CD4-positive, alpha-beta memory T cell (primary cell): ENCODE measurements at regions not wholly inside any gene's neighbourhood (a gene's known extent, or its start where the extent isn't known, plus 50 kb on each side); places are given as distances from the start of the nearest gene placed in this dataset.
"Not testable (repeated sequence)": the region's sequence is repeated elsewhere in the genome, so short reads cannot be mapped to it uniquely, and the experiment has no call there.

ENCODE experiments used
- CTCF ChIA-PET: fragments of 350-600 bp; sonication (Branson Sonifier 250); formaldehyde crosslinking; loops from one replicate; lab custom pipeline; 2021; ENCODE audit warnings: inconsistent platforms; ENCODE audit not compliant: partially characterized antibody; lab: Charles Lee
- POLR2A ChIA-PET: fragments of 350-600 bp; sonication (Branson Sonifier 250); formaldehyde crosslinking; loops from one replicate; lab custom pipeline; 2021; ENCODE audit not compliant: partially characterized antibody; lab: Charles Lee
- DNase-seq, 5 donors: peaks; one replicate each; pipeline versions ENCODE4 v3.0.0 to v3.0.0-alpha.2; 2020 to 2022; ENCODE audit warnings: mixed read lengths in 1 of 5
- H3K27ac ChIP-seq: one replicate; pipeline ENCODE4 v1.7.0; 2013; ENCODE audit warnings: low read depth, low read length
- H3K27me3 ChIP-seq: 2 replicates; pipeline ENCODE4 v1.7.0; 2013; ENCODE audit warnings: mild to moderate bottlenecking, low read length, moderate library complexity; ENCODE audit not compliant: insufficient read depth
- H3K36me3 ChIP-seq: 2 replicates; pipeline ENCODE4 v1.7.0; 2013; ENCODE audit warnings: mild to moderate bottlenecking, low read length, moderate library complexity; ENCODE audit not compliant: insufficient read depth
- H3K4me1 ChIP-seq: 2 replicates; pipeline ENCODE4 v1.7.0; 2013; ENCODE audit warnings: mild to moderate bottlenecking, low read length, moderate library complexity; ENCODE audit not compliant: insufficient read depth
- H3K4me3 ChIP-seq, 2 donors: one replicate each; pipeline ENCODE4 v1.7.0; 2013; ENCODE audit warnings: low read length in 2 of 2, mild to moderate bottlenecking in 1 of 2
- H3K9me3 ChIP-seq, 2 donors: one replicate each; pipeline ENCODE4 v1.7.0; 2013; ENCODE audit warnings: low read length in 2 of 2, control low read depth in 1 of 2; ENCODE audit not compliant: control insufficient read depth in 1 of 2
- H3K27ac Mint-ChIP-seq, 7 donors: one replicate each; pipeline ENCODE4 v1.8.0; 2020 to 2021; ENCODE audit warnings: mixed read lengths in 7 of 7, mild to moderate bottlenecking in 6 of 7, inconsistent platforms in 3 of 7, moderate library complexity in 3 of 7
- H3K27me3 Mint-ChIP-seq, 2 donors: one replicate each; pipeline ENCODE4 v1.8.0; 2020 to 2021; ENCODE audit warnings: mixed read lengths in 2 of 2
- H3K36me3 Mint-ChIP-seq, 2 donors: one replicate each; pipeline ENCODE4 v1.8.0; 2020 to 2021; ENCODE audit warnings: mixed read lengths in 2 of 2, inconsistent platforms in 1 of 2, mild to moderate bottlenecking in 1 of 2
- H3K4me1 Mint-ChIP-seq, 4 donors: one replicate each; pipeline ENCODE4 v1.8.0; 2020 to 2021; ENCODE audit warnings: mixed read lengths in 4 of 4, mild to moderate bottlenecking in 1 of 4
- H3K4me3 Mint-ChIP-seq, 8 donors: one replicate each; pipeline ENCODE4 v1.8.0; 2020 to 2021; ENCODE audit warnings: mixed read lengths in 8 of 8, mild to moderate bottlenecking in 7 of 8, moderate library complexity in 6 of 8, inconsistent platforms in 3 of 8
- H3K9me3 Mint-ChIP-seq, 8 donors: one replicate each; pipeline ENCODE4 v1.8.0; 2020 to 2021; ENCODE audit warnings: mixed read lengths in 8 of 8, mild to moderate bottlenecking in 5 of 8, inconsistent platforms in 3 of 8, moderate library complexity in 1 of 8
- intact Hi-C: fragments of 100-400 bp; cut with micrococcal nuclease; formaldehyde crosslinking; loops from one replicate; pipeline ENCODE4 v1.15.1; 2023

DNA sequence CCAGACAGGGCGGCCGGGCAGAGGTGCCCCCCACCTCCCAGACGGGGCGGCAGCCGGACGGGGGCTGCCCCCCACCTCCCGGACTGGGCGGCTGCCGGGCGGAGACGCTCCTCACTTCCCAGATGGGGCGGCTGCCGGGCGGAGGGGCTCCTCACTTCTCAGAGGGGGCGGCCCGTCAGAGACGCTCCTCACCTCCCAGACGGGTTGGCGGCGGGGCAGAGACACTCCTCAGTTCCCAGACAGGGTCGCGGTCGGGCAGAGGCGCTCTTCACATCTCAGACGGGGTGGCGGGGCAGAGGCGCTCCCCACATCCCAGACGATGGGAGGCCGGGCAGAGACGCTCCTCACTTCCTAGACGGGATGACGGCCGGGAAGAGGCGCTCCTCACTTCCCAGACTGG, 68.5 kb upstream of the GPC4 start:
- H3K9me3 Mint-ChIP-seq, H3K4me1 ChIP-seq, H3K36me3 ChIP-seq, DNase-seq, H3K36me3 Mint-ChIP-seq, H3K4me3 ChIP-seq, CTCF ChIA-PET, H3K27ac ChIP-seq, H3K27ac Mint-ChIP-seq, POLR2A ChIA-PET, H3K27me3 ChIP-seq, H3K4me1 Mint-ChIP-seq, H3K4me3 Mint-ChIP-seq, H3K9me3 ChIP-seq, H3K27me3 Mint-ChIP-seq, intact Hi-C loops: not testable (repeated sequence)

DNA sequence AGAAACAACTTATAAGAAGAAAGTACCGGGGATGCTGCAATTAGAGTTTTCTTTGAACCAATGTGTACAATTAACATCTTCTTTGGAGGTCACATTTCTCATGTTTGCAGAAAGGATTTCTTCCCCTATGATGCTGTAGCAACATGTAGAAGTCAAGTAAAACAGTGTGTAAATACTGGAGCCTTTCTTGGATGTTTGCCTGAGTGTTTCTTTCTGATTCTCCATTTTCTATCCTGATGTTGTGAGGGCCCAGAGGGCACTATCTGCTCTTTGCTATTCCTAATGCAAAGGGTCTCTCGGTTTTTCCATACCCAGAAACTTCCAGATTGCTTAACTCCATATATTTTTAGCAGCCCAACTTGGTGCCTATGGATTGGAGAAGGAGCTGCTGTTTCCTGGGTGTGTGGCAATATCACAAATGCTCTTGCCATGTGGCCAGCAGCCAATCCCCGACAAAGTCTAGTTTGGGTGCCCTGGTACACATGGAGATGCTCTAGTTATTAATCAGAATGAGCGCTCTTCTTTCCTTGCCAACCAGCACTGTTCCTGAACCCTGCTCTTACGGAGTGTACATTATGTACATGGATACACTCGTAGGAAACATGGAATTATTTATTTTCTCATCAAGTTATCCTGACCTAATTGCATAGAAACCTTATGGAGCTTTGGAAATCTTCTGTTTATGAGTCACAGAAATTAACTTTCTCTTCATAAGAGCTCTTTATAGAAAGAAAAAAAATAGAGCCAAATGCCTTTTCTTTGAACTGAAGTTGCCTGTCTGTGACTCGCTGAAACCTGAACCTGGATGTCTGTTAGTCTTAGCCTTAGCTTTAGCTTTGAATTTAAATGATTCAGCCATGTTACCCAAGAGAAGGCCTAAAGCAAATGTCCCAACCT, 67.0 kb upstream of the GPC4 start:
- intact Hi-C loops: no loop called here
- DNase-seq: no peak
- Mint-ChIP-seq H3K27ac (no peak overlapping the region), H3K4me3 (no peak overlapping the region), H3K27me3 (peaks cover 0 to 2% of the 10 kb centered on the region in 2 donors), H3K4me1 (no peaks in the 10 kb centered on the region), H3K36me3 (no peaks in the 10 kb centered on the region), H3K9me3 (peaks cover 0 to 2% (median 0%) of the 10 kb centered on the region in 8 donors)
- H3K4me1 ChIP-seq: no peaks in the 10 kb centered on the region
- H3K9me3 ChIP-seq: no peaks in the 10 kb centered on the region
- CTCF ChIA-PET: no interaction called here
- no peak overlapping the region for H3K4me3 ChIP-seq
- POLR2A ChIA-PET: no interaction called here
- no peaks in the 10 kb centered on the region for H3K36me3 ChIP-seq
- no peak overlapping the region for H3K27ac ChIP-seq
- no peaks in the 10 kb centered on the region for H3K27me3 ChIP-seq

DNA sequence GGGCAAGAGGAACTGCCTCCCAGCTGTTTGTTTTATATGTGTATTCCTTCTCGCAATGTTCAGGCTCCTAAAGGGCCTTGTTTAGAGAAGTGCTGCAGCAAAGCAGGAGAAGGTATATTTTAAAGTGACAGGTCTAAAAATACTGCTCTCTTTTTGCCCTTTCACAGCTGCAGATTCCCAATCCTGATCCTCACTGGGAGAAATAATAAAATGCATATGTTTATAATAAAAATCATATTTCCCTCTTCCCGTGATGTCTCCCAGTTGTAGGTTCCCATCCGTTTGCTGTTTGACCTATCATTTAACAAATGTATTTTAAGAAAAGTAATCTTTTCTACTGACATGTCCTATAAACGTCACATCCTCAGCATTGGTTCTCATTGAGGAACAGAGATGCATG, 62.7 kb upstream of the GPC4 start:
- no peaks in the 10 kb centered on the region for H3K4me1 ChIP-seq
- no peak overlapping the region for H3K4me3 Mint-ChIP-seq
- no peak for DNase-seq
- peaks cover 0 to 2% (median 0%) of the 10 kb centered on the region in 8 donors for H3K9me3 Mint-ChIP-seq
- H3K4me1 Mint-ChIP-seq: no peaks in the 10 kb centered on the region
- H3K4me3 ChIP-seq: no peak overlapping the region
- H3K27me3 Mint-ChIP-seq: peaks cover 0 to 2% of the 10 kb centered on the region in 2 donors
- no peak overlapping the region for H3K27ac ChIP-seq
- POLR2A ChIA-PET: no interaction called here
- no peaks in the 10 kb centered on the region for H3K36me3 Mint-ChIP-seq
- CTCF ChIA-PET: no interaction called here
- H3K27ac Mint-ChIP-seq: no peak overlapping the region
- H3K27me3 ChIP-seq: no peaks in the 10 kb centered on the region
- no peaks in the 10 kb centered on the region for H3K9me3 ChIP-seq
- intact Hi-C loops: no loop called here
- H3K36me3 ChIP-seq: no peaks in the 10 kb centered on the region

DNA sequence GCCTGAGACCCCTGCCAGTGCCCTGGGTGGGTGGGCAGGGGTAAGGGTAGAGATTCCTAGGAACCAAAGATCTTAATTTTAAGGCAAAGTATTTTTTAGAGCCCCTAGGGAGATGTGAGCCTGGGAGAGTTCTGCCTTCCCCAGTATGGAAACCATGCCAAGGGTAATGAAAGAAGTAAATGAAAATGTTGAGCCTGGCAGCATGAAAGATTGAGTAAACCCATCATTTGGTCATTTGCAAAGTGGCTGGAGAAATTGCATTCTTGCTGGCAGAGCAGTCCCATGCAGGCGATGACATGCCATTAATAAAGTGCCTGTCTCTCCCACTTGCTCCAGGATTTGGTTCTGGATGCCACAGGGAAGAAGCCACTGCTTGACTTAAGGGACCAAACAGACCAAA, 60.7 kb upstream of the GPC4 start:
- no peak overlapping the region for H3K4me3 Mint-ChIP-seq
- H3K4me1 Mint-ChIP-seq: no peaks in the 10 kb centered on the region
- H3K27me3 Mint-ChIP-seq: peaks cover 3 to 4% of the 10 kb centered on the region in 2 donors
- Histone ChIP-seq H3K4me1 (no peaks in the 10 kb centered on the region), H3K4me3 (no peak overlapping the region), H3K27me3 (no peaks in the 10 kb centered on the region), H3K9me3 (no peaks in the 10 kb centered on the region), H3K36me3 (no peaks in the 10 kb centered on the region), H3K27ac (no peak overlapping the region)
- ChIA-PET CTCF (no interaction called here), POLR2A (no interaction called here)
- H3K27ac Mint-ChIP-seq: no peak overlapping the region
- no peaks in the 10 kb centered on the region for H3K36me3 Mint-ChIP-seq
- intact Hi-C loops: no loop called here
- DNase-seq: no peak
- peaks cover 0 to 3% (median 0%) of the 10 kb centered on the region in 8 donors for H3K9me3 Mint-ChIP-seq

DNA sequence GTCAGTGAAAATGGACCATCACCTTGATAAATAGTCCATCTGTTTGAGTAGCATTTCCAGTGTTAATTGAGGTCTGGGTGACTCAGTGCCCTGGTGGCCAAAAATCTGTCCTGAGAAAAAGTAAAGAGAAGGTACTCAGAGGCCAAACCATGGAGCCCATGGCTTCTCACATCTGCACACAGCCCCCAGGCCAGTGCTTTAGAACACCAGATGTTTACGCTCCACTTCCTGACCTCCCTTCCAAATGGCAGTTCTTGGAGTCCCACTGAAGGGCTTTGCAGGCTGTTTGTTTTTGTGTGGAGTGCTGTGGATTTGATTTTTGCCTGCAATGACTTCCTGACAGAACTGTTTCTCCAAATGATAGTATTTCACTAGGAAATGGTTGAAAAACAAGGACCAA, 60.2 kb upstream of the GPC4 start:
- CTCF ChIA-PET: no interaction called here

DNA sequence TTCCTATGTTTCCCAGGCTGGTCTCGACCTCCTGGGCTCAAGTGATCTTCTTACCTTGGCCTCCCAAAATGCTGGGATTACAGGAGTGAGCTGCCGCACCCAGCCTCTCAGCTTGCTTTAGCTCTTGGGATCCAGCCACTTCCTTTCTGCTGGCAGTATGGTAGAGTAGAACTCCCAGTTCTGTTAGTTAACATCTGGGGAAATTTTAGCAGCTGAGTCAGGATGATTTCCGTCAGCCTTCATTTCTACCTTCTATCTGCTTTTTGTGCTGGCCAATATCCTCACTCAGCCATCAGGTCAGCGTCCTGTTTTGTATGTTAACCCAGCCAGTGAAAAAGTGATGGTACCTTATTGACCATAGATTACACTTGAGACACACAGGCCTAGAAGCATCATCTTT, 59.3 kb upstream of the GPC4 start:
- Mint-ChIP-seq H3K27me3 (peaks cover 3 to 4% of the 10 kb centered on the region in 2 donors), H3K4me3 (no peak overlapping the region), H3K36me3 (no peaks in the 10 kb centered on the region), H3K27ac (no peak overlapping the region), H3K4me1 (no peaks in the 10 kb centered on the region), H3K9me3 (peaks cover 0 to 2% (median 0%) of the 10 kb centered on the region in 8 donors)
- H3K27ac ChIP-seq: no peak overlapping the region
- DNase-seq: no peak
- no peaks in the 10 kb centered on the region for H3K4me1 ChIP-seq
- intact Hi-C loops: no loop called here
- H3K36me3 ChIP-seq: no peaks in the 10 kb centered on the region
- ChIA-PET POLR2A (no interaction called here), CTCF (no interaction called here)
- H3K27me3 ChIP-seq: no peaks in the 10 kb centered on the region
- no peaks in the 10 kb centered on the region for H3K9me3 ChIP-seq
- H3K4me3 ChIP-seq: no peak overlapping the region

More for the DNA sequence above, 60.2 kb upstream of the GPC4 start:
- Histone ChIP-seq H3K4me3 (no peak overlapping the region), H3K4me1 (no peaks in the 10 kb centered on the region), H3K27ac (no peak overlapping the region), H3K27me3 (no peaks in the 10 kb centered on the region), H3K36me3 (no peaks in the 10 kb centered on the region), H3K9me3 (no peaks in the 10 kb centered on the region)
- Mint-ChIP-seq H3K4me1 (no peaks in the 10 kb centered on the region), H3K9me3 (peaks cover 0 to 2% (median 0%) of the 10 kb centered on the region in 8 donors), H3K27me3 (peaks cover 3 to 4% of the 10 kb centered on the region in 2 donors), H3K4me3 (no peak overlapping the region), H3K27ac (no peak overlapping the region), H3K36me3 (no peaks in the 10 kb centered on the region)
- intact Hi-C loops: no loop called here
- no peak for DNase-seq
- POLR2A ChIA-PET: no interaction called here

DNA sequence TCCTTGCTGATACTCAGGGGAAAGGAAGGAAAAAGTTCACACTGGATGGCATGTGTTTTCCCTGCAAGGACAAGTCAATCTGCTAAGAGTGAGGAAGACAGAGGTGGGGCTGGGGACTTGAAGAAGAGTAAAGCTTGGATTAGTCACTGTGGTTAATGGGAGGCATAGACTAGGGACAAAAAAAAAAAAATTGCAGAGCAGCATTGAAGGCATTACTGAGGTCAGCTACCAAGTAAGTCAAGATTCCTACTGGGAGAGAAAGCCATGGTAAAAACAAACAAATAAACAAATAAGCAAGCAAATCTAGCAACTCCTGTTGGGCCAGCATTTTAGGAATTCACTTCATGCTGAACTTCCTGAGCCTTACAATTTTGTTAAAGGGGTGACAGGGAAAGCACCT, 58.2 kb upstream of the GPC4 start:
- intact Hi-C loops: no loop called here
- no peak overlapping the region for H3K27ac Mint-ChIP-seq
- peaks cover 0 to 2% (median 0%) of the 10 kb centered on the region in 8 donors for H3K9me3 Mint-ChIP-seq
- H3K36me3 Mint-ChIP-seq: no peaks in the 10 kb centered on the region
- DNase-seq: no peak
- H3K27me3 ChIP-seq: no peaks in the 10 kb centered on the region
- H3K27me3 Mint-ChIP-seq: peaks cover 3 to 6% of the 10 kb centered on the region in 2 donors
- no peak overlapping the region for H3K4me3 ChIP-seq
- ChIA-PET CTCF (no interaction called here), POLR2A (no interaction called here)
- no peaks in the 10 kb centered on the region for H3K36me3 ChIP-seq
- H3K4me3 Mint-ChIP-seq: peak overlapping the region in 1 of 8 donors; percentile 42
- no peaks in the 10 kb centered on the region for H3K9me3 ChIP-seq
- H3K27ac ChIP-seq: no peak overlapping the region
- H3K4me1 ChIP-seq: no peaks in the 10 kb centered on the region
- no peaks in the 10 kb centered on the region for H3K4me1 Mint-ChIP-seq
